Fibroblast of pulmonary artery (primary cell): ENCODE measurements at regions not wholly inside any gene's neighbourhood (a gene's known extent, or its start where the extent isn't known, plus 50 kb on each side); places are given as distances from the start of the nearest gene placed in this dataset.
A peak's percentile ranks its signal among the peaks of the same experiment; 100 is the strongest.
"Not testable (repeated sequence)": the region's sequence is repeated elsewhere in the genome, so short reads cannot be mapped to it uniquely, and the experiment has no call there.

Source experiments
- DNase-seq: peaks from one replicate; pipeline ENCODE4 v3.0.0-alpha.2; 2010; ENCODE audit warnings: low read depth
- H3K4me3 ChIP-seq: replicated peaks from 2 replicates; pipeline ENCODE4 v1.5.1; 2011; ENCODE audit warnings: low read depth, mild to moderate bottlenecking, control low read depth, low read length, moderate library complexity
- CTCF ChIP-seq: IDR thresholded peaks from 2 replicates; pipeline ENCODE4 v1.5.1; 2011; ENCODE audit warnings: mild to moderate bottlenecking, control low read depth, low read length, inconsistent platforms; ENCODE audit errors: missing control alignments

DNA sequence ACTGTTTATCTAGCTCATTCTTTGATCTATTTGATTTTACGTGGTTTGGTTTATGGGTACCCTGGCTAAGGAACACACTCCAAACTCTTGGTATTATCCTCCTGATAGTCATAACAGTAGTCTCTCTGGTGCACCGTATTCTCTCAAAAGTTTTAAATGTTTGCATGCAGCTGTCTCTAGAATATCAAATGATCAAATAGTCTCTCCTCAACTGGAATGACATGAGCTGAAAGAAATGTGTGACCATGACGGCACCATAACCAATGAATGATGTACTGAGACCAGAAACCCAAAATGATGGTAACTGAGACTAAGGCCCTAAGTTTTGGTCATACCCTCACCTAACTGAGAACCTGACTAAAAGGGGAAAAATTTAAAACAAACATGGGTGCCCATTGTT, 319.4 kb downstream of the SLC7A11 start:
- no peak for DNase-seq
- no peak for TF ChIP-seq CTCF

DNA sequence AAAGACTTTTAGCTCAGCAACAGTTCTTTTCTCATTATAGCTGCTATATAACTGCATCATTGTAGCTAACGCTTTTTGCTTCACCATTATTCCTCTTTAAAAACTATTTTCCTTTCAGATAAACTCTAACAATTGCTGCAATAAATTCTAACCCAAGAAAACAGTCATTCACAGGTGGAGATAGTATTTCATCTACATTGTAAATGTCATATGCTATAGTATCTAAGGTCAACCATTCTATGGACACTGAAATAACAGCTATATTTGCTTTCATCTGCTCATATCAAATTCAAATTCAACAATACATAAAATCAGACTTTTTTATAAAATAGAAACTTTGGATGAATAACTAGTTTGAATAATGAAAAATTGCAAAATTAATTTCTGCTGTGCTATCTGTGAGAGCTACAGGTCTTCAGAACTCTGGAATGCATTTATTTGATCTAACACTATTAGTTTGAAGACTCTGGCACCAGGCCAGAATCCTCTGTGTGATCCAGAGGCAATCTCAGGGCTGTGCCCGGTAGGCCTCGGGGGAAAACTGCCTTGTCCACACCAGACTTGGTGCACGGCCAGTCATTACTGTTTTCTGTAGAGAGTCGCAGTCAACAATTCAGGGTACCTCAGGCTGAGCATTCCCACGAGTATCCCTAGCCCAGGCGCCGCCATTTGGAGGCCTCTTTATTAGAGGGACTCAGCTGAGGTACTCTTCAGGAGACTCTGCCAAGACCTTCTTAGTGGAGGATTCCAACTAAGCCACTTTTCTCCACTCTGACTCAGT, 332.4 kb downstream of the SLC7A11 start:
- no peak for TF ChIP-seq CTCF
- DNase-seq: no peak

More for the DNA sequence above, 319.4 kb downstream of the SLC7A11 start:
- H3K4me3 ChIP-seq: no peak overlapping the region

GRCh38 chr4:137905930-137906329, 336.2 kb downstream of the SLC7A11 start:
- DNase-seq: peak; percentile 6
- TF ChIP-seq CTCF: no peak

More for the DNA sequence above, 332.4 kb downstream of the SLC7A11 start:
- H3K4me3 ChIP-seq: no peak overlapping the region

GRCh38 chr4:137901114-137901513, 341.0 kb downstream of the SLC7A11 start:
- no peak for DNase-seq
- TF ChIP-seq CTCF: no peak

More at GRCh38 chr4:137905930-137906329, 336.2 kb downstream of the SLC7A11 start:
- no peak overlapping the region for H3K4me3 ChIP-seq

GRCh38 chr4:137896221-137896737, 345.9 kb downstream of the SLC7A11 start:
- H3K4me3 ChIP-seq: no peak overlapping the region
- DNase-seq: no peak
- no peak for TF ChIP-seq CTCF

More at GRCh38 chr4:137901114-137901513, 341.0 kb downstream of the SLC7A11 start:
- H3K4me3 ChIP-seq: no peak overlapping the region

DNA sequence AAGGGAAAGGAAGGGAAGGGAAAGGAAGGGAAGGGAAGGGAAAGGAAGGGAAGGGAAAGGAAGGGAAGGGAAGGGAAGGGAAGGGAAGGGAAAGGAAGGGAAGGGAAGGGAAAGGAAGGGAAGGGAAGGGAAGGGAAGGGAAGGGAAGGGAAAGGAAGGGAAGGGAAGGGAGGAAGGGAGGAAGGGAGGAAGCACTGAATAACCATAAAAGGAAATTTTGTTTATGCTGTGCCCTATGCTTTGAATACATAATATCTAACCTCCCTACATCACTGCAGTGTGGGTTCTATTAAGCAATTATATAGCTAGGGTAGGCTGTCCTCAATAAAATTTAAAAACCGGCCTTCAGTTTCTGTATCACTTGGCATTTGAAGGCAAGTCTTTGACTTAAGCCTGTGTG, 346.6 kb downstream of the SLC7A11 start:
- DNase-seq, H3K4me3 ChIP-seq: not testable (repeated sequence)

DNA sequence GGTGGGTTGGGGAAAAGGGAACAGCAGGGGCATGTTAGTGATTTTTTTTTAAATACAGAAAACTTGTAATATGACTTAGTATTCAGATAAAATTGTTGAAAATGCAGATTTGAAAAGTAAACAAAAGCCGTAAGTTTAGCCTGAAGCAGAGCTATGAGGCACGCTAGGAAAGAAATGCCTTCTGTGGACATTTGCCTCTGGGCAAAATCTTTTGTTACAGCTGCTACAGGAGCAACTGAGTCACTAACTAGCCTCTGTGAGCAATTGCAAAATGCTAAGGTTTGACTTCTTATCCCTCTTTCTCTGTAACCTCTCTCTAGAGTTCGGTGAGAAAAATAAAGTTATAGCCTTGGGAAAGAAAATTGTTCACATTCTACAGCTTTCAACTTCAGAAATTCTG, 350.0 kb downstream of the SLC7A11 start:
- no peak for DNase-seq
- TF ChIP-seq CTCF: no peak
- no peak overlapping the region for H3K4me3 ChIP-seq
